ENCODE measurements at regions not wholly inside any gene's neighbourhood (a gene's known extent, or its start where the extent isn't known, plus 50 kb on each side); places are given as distances from the start of the nearest gene placed in this dataset.

GRCh38 chr22:27655582-27656185, 145.9 kb downstream of the MN1 start (continued):
- no peak for TF ChIP-seq CREB5 (CRISPR knock-in tag; IDR thresholded peaks at IDR 0.05; ENCODE audit: low read depth)
- TF ChIP-seq CSDC2 (CRISPR knock-in tag; IDR thresholded peaks at IDR 0.05) = no peak
- no peak for TF ChIP-seq TOX (CRISPR knock-in tag; IDR thresholded peaks at IDR 0.05; ENCODE audit: borderline replicate concordance)
- TF ChIP-seq ZNF70 (CRISPR knock-in tag; IDR thresholded peaks at IDR 0.05) = no peak
- TF ChIP-seq TSHZ2 (CRISPR knock-in tag; IDR thresholded peaks at IDR 0.05) = no peak

GRCh38 chr22:27656970-27657369, 144.6 kb downstream of the MN1 start:
- TF ChIP-seq CSDC2 (CRISPR knock-in tag; IDR thresholded peaks at IDR 0.05) (no peak), ISL1 (CRISPR knock-in tag; IDR thresholded peaks at IDR 0.05) (no peak), ZC3H10 (CRISPR knock-in tag; IDR thresholded peaks at IDR 0.05) (no peak), ZFP3 (CRISPR knock-in tag; IDR thresholded peaks at IDR 0.05) (no peak), ZNF565 (CRISPR knock-in tag; conservative IDR thresholded peaks at IDR 0.05; ENCODE audit: low read depth) (no peak), TSHZ2 (CRISPR knock-in tag; IDR thresholded peaks at IDR 0.05) (no peak), TCF4 (CRISPR knock-in tag; IDR thresholded peaks at IDR 0.05; ENCODE audit: borderline replicate concordance) (no peak), GLIS3 (CRISPR knock-in tag; IDR thresholded peaks at IDR 0.05) (no peak), ESRRG (CRISPR knock-in tag; IDR thresholded peaks at IDR 0.05) (no peak), ZNF8 (CRISPR knock-in tag; IDR thresholded peaks at IDR 0.05) (no peak), BACH2 (CRISPR knock-in tag; IDR thresholded peaks at IDR 0.05; ENCODE audit: borderline replicate concordance) (no peak), CSRNP3 (CRISPR knock-in tag; IDR thresholded peaks at IDR 0.05) (no peak), PPARA (CRISPR knock-in tag; IDR thresholded peaks at IDR 0.05; ENCODE audit: borderline replicate concordance) (no peak)
- no peak for ATAC-seq

GRCh38 chr22:27660306-27660705, 141.2 kb downstream of the MN1 start:
- no peak for ATAC-seq
- no peak for TF ChIP-seq TOX (CRISPR knock-in tag; IDR thresholded peaks at IDR 0.05; ENCODE audit: borderline replicate concordance)
- no peak for TF ChIP-seq CREB5 (CRISPR knock-in tag; IDR thresholded peaks at IDR 0.05; ENCODE audit: low read depth)
- TF ChIP-seq CSRNP3 (CRISPR knock-in tag; IDR thresholded peaks at IDR 0.05) = no peak
- no peak for TF ChIP-seq PPARA (CRISPR knock-in tag; IDR thresholded peaks at IDR 0.05; ENCODE audit: borderline replicate concordance)
- TF ChIP-seq ARNTL (CRISPR knock-in tag; IDR thresholded peaks at IDR 0.05; ENCODE audit: borderline replicate concordance, low read depth) = no peak
- TF ChIP-seq TCF4 (CRISPR knock-in tag; IDR thresholded peaks at IDR 0.05; ENCODE audit: borderline replicate concordance) = no peak
- no peak for TF ChIP-seq CSDC2 (CRISPR knock-in tag; IDR thresholded peaks at IDR 0.05)
- no peak for TF ChIP-seq RARB (CRISPR knock-in tag; IDR thresholded peaks at IDR 0.05)
- TF ChIP-seq ZFP3 (CRISPR knock-in tag; IDR thresholded peaks at IDR 0.05) = no peak
- TF ChIP-seq OSR1 (CRISPR knock-in tag; IDR thresholded peaks at IDR 0.05) = no peak
- no peak for TF ChIP-seq ZFP30 (CRISPR knock-in tag; IDR thresholded peaks at IDR 0.05)
- TF ChIP-seq PATZ1 (CRISPR knock-in tag; IDR thresholded peaks at IDR 0.05; ENCODE audit: borderline replicate concordance) = no peak
- TF ChIP-seq ZNF565 (CRISPR knock-in tag; conservative IDR thresholded peaks at IDR 0.05; ENCODE audit: low read depth) = no peak
- TF ChIP-seq POU6F1 (CRISPR knock-in tag; IDR thresholded peaks at IDR 0.05; ENCODE audit: borderline replicate concordance, low read depth) = no peak
